SK-N-SH treated with all-trans-retinoic acid at 6 μM for 48 hours (cell line): ENCODE measurements at regions not wholly inside any gene's neighbourhood (a gene's known extent, or its start where the extent isn't known, plus 50 kb on each side); places are given as distances from the start of the nearest gene placed in this dataset.

Experiments used
- ATAC-seq: fragments of 200-7000 bp; cut with Tn5 transposase; 3 replicates; pipeline ENCODE4 v1.9.1; 2020; ENCODE audit warnings: mild to moderate bottlenecking, moderate library complexity
- ARNTL ChIP-seq: fragments of 450-650 bp; formaldehyde crosslinking; IDR thresholded peaks from 2 replicates; pipeline ENCODE4 v1.5.0; 2020; ENCODE audit warnings: low read depth, mild to moderate bottlenecking, moderate library complexity, borderline replicate concordance
- BACH2 ChIP-seq: fragments of 250-450 bp; sonication (Bioruptor Pico); IDR thresholded peaks from 2 replicates; pipeline ENCODE4 v1.9.0; 2021; ENCODE audit warnings: mild to moderate bottlenecking, borderline replicate concordance
- CSDC2 ChIP-seq: fragments of 250-450 bp; sonication (Bioruptor Pico); IDR thresholded peaks from 2 replicates; pipeline ENCODE4 v1.5.0; 2020; ENCODE audit warnings: mild to moderate bottlenecking, moderate library complexity
- ESRRG ChIP-seq: fragments of 250-450 bp; sonication (Bioruptor Pico); IDR thresholded peaks from 2 replicates; pipeline ENCODE4 v1.6.1; 2021; ENCODE audit warnings: mild to moderate bottlenecking
- GLIS3 ChIP-seq: fragments of 250-450 bp; sonication (Bioruptor Pico); IDR thresholded peaks from 2 replicates; pipeline ENCODE4 v1.5.0; 2020; ENCODE audit warnings: mild to moderate bottlenecking, moderate library complexity
- ISL1 ChIP-seq: fragments of 250-450 bp; sonication (Bioruptor Pico); IDR thresholded peaks from 2 replicates; pipeline ENCODE4 v2.1.2; 2022; ENCODE audit warnings: mild to moderate bottlenecking, moderate library complexity
- OSR1 ChIP-seq: fragments of 250-450 bp; sonication (Bioruptor Pico); IDR thresholded peaks from 2 replicates; pipeline ENCODE4 v1.8.0; 2022; ENCODE audit warnings: moderate library complexity, mild to moderate bottlenecking, inconsistent platforms
- PPARA ChIP-seq: fragments of 250-450 bp; sonication (Bioruptor Pico); IDR thresholded peaks from 2 replicates; pipeline ENCODE4 v1.5.0; 2020; ENCODE audit warnings: mild to moderate bottlenecking, borderline replicate concordance
- RARB ChIP-seq: fragments of 250-450 bp; sonication (Bioruptor Pico); IDR thresholded peaks from 2 replicates; pipeline ENCODE4 v1.8.0; 2021; ENCODE audit warnings: mild to moderate bottlenecking, moderate library complexity
- SNAI2 ChIP-seq: fragments of 250-450 bp; sonication (Bioruptor Pico); IDR thresholded peaks from 2 replicates; pipeline ENCODE4 v1.5.0; 2020; ENCODE audit warnings: mild to moderate bottlenecking, moderate library complexity
- TCF4 ChIP-seq: fragments of 250-450 bp; sonication (Bioruptor Pico); IDR thresholded peaks from 2 replicates; pipeline ENCODE4 v1.8.0; 2021; ENCODE audit warnings: mild to moderate bottlenecking, moderate library complexity, borderline replicate concordance
- TOX ChIP-seq: fragments of 250-450 bp; sonication (Bioruptor Pico); IDR thresholded peaks from 2 replicates; pipeline ENCODE4 v1.8.0; 2021; ENCODE audit warnings: mild to moderate bottlenecking, moderate library complexity, borderline replicate concordance
- ZC3H10 ChIP-seq: fragments of 250-450 bp; sonication (Bioruptor Pico); IDR thresholded peaks from 2 replicates; pipeline ENCODE4 v1.5.1; 2021; ENCODE audit warnings: mild to moderate bottlenecking, moderate library complexity
- ZFP3 ChIP-seq: fragments of 250-450 bp; sonication (Bioruptor Pico); IDR thresholded peaks from 2 replicates; pipeline ENCODE4 v1.5.0; 2020; ENCODE audit warnings: mild to moderate bottlenecking, moderate library complexity
- ZNF565 ChIP-seq: fragments of 450-650 bp; formaldehyde crosslinking; conservative IDR thresholded peaks from 2 replicates; pipeline ENCODE4 v1.5.0; 2020; ENCODE audit warnings: low read depth, mild to moderate bottlenecking, moderate library complexity
- ZNF70 ChIP-seq: fragments of 450-650 bp; formaldehyde crosslinking; IDR thresholded peaks from 2 replicates; pipeline ENCODE4 v1.5.0; 2020; ENCODE audit warnings: mild to moderate bottlenecking, moderate library complexity
- ZNF8 ChIP-seq: fragments of 450-650 bp; formaldehyde crosslinking; IDR thresholded peaks from 2 replicates; pipeline ENCODE4 v1.5.0; 2020; ENCODE audit warnings: mild to moderate bottlenecking, moderate library complexity
- TF ChIP-seq, protein P1 (sequence below): fragments of 250-450 bp; sonication (Bioruptor Pico); IDR thresholded peaks from 2 replicates; pipeline ENCODE4 v1.5.1; 2021; ENCODE audit warnings: mild to moderate bottlenecking, moderate library complexity
- TF ChIP-seq, protein P2 (sequence below): fragments of 250-450 bp; sonication (Bioruptor Pico); IDR thresholded peaks from 2 replicates; pipeline ENCODE4 v1.8.0; 2021; ENCODE audit warnings: low read depth, mild to moderate bottlenecking, moderate library complexity, borderline replicate concordance
- TF ChIP-seq, protein P3 (sequence below): fragments of 250-450 bp; sonication (Bioruptor Pico); IDR thresholded peaks from 2 replicates; pipeline ENCODE4 v1.5.1; 2020; ENCODE audit warnings: low read depth, mild to moderate bottlenecking, moderate library complexity
- TF ChIP-seq, protein P4 (sequence below): fragments of 250-450 bp; sonication (Bioruptor Pico); IDR thresholded peaks from 2 replicates; pipeline ENCODE4 v1.8.0; 2020; ENCODE audit warnings: mild to moderate bottlenecking, moderate library complexity, borderline replicate concordance

DNA sequence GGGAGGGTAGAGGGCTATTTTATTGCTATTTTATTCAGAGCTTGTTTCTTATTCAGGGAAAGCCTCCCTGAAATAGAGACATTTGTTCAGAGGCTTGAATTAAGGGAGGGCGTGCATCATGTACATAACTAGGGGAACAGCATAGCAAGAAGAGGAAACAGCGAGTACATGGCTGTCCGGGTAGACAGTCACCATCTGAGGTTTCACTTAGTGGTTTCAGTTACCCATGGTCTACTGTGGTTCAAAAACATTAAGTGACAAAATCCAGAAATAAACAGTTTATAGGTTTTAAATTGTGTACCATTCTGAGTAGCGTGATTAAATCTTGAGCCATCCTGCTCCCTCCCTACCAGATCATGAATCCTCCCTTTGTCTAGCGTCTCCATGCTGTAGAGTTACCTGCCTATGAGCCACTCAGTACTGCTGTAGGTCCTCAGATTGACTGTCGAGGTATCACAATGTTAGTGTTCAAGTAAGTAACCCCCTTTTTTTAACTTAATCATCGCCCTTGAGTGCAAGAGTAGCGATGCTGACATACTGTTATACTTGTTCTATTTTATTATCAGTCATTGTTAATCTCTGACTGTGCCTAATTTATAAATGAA, 791.5 kb downstream of the TFAP2A start:
- ATAC-seq: no peak
- TF ChIP-seq PPARA (CRISPR knock-in tag) (no peak), BACH2 (CRISPR knock-in tag) (no peak), ZNF70 (no peak), CSDC2 (CRISPR knock-in tag) (no peak), ARNTL (CRISPR knock-in tag) (no peak), SNAI2 (no peak), RARB (CRISPR knock-in tag) (no peak), ZNF8 (CRISPR knock-in tag) (no peak), ISL1 (CRISPR knock-in tag) (no peak), ZFP3 (no peak), GLIS3 (CRISPR knock-in tag) (no peak), OSR1 (CRISPR knock-in tag) (no peak), ZC3H10 (CRISPR knock-in tag) (no peak), ESRRG (CRISPR knock-in tag) (no peak), TOX (CRISPR knock-in tag) (no peak)
- TF ChIP-seq, protein P1, sequence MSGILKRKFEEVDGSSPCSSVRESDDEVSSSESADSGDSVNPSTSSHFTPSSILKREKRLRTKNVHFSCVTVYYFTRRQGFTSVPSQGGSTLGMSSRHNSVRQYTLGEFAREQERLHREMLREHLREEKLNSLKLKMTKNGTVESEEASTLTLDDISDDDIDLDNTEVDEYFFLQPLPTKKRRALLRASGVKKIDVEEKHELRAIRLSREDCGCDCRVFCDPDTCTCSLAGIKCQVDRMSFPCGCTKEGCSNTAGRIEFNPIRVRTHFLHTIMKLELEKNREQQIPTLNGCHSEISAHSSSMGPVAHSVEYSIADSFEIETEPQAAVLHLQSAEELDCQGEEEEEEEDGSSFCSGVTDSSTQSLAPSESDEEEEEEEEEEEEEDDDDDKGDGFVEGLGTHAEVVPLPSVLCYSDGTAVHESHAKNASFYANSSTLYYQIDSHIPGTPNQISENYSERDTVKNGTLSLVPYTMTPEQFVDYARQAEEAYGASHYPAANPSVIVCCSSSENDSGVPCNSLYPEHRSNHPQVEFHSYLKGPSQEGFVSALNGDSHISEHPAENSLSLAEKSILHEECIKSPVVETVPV (CRISPR knock-in tag): no peak
- TF ChIP-seq, protein P2, sequence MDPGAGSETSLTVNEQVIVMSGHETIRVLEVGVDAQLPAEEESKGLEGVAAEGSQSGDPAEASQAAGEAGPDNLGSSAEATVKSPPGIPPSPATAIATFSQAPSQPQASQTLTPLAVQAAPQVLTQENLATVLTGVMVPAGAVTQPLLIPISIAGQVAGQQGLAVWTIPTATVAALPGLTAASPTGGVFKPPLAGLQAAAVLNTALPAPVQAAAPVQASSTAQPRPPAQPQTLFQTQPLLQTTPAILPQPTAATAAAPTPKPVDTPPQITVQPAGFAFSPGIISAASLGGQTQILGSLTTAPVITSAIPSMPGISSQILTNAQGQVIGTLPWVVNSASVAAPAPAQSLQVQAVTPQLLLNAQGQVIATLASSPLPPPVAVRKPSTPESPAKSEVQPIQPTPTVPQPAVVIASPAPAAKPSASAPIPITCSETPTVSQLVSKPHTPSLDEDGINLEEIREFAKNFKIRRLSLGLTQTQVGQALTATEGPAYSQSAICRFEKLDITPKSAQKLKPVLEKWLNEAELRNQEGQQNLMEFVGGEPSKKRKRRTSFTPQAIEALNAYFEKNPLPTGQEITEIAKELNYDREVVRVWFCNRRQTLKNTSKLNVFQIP (CRISPR knock-in tag): no peak
- TF ChIP-seq, protein P3, sequence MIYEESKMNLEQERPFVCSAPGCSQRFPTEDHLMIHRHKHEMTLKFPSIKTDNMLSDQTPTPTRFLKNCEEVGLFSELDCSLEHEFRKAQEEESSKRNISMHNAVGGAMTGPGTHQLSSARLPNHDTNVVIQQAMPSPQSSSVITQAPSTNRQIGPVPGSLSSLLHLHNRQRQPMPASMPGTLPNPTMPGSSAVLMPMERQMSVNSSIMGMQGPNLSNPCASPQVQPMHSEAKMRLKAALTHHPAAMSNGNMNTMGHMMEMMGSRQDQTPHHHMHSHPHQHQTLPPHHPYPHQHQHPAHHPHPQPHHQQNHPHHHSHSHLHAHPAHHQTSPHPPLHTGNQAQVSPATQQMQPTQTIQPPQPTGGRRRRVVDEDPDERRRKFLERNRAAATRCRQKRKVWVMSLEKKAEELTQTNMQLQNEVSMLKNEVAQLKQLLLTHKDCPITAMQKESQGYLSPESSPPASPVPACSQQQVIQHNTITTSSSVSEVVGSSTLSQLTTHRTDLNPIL (CRISPR knock-in tag): no peak

DNA sequence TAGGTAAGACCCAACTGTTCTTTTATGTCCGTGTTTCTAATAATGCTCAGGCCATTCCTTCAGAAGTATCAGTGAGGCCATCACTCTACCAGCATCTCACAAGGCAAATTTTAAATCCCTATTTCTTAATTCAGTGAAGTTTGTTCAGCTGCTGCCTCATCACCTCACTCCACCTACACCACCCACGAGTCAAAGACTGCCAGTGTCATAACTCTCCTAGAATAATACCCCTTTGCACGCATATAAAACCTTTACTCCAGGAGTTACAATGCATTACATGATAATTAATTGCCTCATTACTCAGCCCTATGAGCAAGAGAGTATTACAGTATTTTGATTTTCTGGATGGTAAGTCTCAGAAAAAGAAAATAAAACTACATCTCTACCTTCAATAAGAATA, 793.6 kb downstream of the TFAP2A start:
- ATAC-seq: no peak
- TF ChIP-seq ZNF565 (CRISPR knock-in tag) (no peak), RARB (CRISPR knock-in tag) (no peak), BACH2 (CRISPR knock-in tag) (no peak), ZFP3 (no peak), SNAI2 (no peak), CSDC2 (CRISPR knock-in tag) (no peak), ESRRG (CRISPR knock-in tag) (no peak), OSR1 (CRISPR knock-in tag) (no peak), TCF4 (CRISPR knock-in tag) (no peak), GLIS3 (CRISPR knock-in tag) (no peak), ZNF70 (no peak), PPARA (CRISPR knock-in tag) (no peak), ARNTL (CRISPR knock-in tag) (no peak)
- TF ChIP-seq, protein P3 (CRISPR knock-in tag): no peak
- TF ChIP-seq, protein P2 (CRISPR knock-in tag): no peak
- TF ChIP-seq, protein P4, sequence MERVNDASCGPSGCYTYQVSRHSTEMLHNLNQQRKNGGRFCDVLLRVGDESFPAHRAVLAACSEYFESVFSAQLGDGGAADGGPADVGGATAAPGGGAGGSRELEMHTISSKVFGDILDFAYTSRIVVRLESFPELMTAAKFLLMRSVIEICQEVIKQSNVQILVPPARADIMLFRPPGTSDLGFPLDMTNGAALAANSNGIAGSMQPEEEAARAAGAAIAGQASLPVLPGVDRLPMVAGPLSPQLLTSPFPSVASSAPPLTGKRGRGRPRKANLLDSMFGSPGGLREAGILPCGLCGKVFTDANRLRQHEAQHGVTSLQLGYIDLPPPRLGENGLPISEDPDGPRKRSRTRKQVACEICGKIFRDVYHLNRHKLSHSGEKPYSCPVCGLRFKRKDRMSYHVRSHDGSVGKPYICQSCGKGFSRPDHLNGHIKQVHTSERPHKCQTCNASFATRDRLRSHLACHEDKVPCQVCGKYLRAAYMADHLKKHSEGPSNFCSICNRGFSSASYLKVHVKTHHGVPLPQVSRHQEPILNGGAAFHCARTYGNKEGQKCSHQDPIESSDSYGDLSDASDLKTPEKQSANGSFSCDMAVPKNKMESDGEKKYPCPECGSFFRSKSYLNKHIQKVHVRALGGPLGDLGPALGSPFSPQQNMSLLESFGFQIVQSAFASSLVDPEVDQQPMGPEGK: no peak
- TF ChIP-seq, all 23 proteins: peak for 0
